ENCODE measurements at regions not wholly inside any gene's neighbourhood (a gene's known extent, or its start where the extent isn't known, plus 50 kb on each side); places are given as distances from the start of the nearest gene placed in this dataset.

DNA sequence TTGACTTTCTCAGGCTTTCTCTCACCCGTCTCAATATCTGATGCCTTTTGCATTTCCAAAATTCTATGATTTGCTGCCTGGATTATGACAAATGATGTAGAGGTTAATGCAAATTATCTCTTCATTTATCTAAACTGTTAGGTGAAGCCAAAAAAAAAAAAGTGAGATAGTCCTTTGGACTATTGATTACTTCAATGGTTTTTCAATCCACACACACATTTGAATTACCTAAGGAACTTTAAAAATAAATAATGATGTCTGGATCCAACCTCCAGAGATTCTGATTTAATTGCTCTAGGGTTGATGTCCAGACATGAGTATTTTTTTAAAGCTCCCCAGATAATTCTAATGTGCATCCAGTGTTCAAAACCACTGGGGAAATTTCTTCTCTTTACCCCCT, 379.4 kb downstream of the SPATA31D1 start:
- H3K4me3 ChIP-seq (ENCODE audit: low read depth, low read length) = no peak overlapping the region
- DNase-seq (ENCODE audit: low read depth) = no peak
- TF ChIP-seq, protein P1, sequence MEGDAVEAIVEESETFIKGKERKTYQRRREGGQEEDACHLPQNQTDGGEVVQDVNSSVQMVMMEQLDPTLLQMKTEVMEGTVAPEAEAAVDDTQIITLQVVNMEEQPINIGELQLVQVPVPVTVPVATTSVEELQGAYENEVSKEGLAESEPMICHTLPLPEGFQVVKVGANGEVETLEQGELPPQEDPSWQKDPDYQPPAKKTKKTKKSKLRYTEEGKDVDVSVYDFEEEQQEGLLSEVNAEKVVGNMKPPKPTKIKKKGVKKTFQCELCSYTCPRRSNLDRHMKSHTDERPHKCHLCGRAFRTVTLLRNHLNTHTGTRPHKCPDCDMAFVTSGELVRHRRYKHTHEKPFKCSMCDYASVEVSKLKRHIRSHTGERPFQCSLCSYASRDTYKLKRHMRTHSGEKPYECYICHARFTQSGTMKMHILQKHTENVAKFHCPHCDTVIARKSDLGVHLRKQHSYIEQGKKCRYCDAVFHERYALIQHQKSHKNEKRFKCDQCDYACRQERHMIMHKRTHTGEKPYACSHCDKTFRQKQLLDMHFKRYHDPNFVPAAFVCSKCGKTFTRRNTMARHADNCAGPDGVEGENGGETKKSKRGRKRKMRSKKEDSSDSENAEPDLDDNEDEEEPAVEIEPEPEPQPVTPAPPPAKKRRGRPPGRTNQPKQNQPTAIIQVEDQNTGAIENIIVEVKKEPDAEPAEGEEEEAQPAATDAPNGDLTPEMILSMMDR (IDR thresholded peaks at IDR 0.05; ENCODE audit: control insufficient read depth, extremely low read depth, insufficient read depth) = no peak

DNA sequence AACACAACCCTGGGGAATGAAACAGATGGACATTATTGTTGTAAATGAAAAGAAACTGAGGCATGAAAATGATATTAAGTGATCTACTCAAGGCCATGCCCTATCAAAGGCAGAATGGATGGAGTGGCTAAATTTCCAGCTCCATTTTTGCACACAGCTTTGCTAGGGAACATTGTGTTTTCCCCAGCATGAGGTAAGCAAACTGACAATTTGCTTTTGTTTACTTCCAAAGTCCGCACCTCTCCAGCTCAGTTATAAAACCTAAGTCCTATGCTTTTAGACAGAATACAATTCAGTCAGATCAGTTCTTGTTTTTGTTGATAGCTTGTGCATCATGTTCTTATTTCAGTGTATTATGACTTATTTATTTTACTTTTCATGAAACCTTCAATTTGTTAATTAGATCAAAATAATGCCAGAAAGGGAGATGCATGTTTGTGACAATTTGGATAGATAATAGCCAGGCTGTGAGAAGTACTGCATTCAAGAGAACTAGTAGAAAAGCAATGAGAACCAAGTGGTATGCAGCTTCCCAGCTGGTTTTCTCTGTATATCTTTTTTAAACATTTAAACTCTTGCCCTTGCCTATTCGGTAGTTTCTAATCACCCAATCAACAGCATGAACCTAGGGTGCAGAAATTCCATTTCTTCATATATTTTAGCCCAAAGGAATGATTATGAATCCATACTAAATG, 380.8 kb downstream of the SPATA31D1 start:
- TF ChIP-seq, protein P1 (IDR thresholded peaks at IDR 0.05; ENCODE audit: control insufficient read depth, extremely low read depth, insufficient read depth) = no peak
- no peak for DNase-seq (ENCODE audit: low read depth)
- H3K4me3 ChIP-seq (ENCODE audit: low read depth, low read length) = no peak overlapping the region

DNA sequence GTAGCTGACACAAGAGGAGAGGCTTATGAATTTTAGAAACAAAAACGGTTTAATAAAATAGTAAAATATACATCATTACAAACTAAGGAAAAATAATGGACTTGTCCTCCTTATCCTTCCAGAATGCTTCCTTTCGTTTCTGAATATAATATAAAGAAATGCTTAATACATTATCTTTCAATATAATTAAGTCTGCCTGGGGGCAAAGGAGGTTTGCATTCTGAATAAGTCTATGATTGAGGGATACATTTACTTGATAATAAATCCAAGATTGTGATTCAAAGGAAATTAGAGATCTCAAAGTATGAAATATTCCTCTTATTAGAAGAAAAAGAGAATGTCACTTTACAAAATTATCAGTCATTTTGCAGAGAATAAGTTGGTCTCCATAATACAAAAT, 386.5 kb downstream of the SPATA31D1 start:
- DNase-seq (ENCODE audit: low read depth) = no peak
- H3K4me3 ChIP-seq (ENCODE audit: low read depth, low read length) = no peak overlapping the region
- TF ChIP-seq, protein P1 (IDR thresholded peaks at IDR 0.05; ENCODE audit: control insufficient read depth, extremely low read depth, insufficient read depth) = no peak

DNA sequence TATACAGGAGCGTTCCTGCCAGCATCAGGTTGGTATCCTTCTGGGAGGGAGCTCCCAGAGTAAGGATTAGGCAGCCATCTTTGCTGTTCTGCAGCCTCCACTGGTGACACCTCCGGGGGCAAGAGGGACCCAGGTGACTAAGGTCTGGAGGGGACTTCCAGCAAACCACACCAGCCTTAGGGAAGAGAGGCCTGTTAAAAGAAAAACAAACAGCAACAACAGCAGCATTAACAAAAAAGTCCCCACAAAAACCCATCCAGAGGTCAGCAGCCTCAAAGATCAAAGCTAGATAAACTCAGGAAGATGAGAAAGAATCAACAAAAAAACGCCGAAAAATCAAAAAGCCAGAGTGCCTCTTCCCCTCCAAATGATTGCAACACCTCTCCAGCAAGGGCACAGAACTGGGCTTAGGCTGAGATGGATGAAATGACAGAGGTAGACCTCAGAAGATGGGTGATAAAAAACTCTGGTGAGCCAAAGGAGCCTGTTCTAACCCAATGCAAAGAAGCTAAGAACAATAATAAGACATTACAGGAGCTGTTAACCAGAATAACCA, 388.2 kb downstream of the SPATA31D1 start:
- H3K4me3 ChIP-seq (ENCODE audit: low read depth, low read length) = no peak overlapping the region
- no peak for DNase-seq (ENCODE audit: low read depth)
- TF ChIP-seq, protein P1 (IDR thresholded peaks at IDR 0.05; ENCODE audit: control insufficient read depth, extremely low read depth, insufficient read depth) = no peak

GRCh38 chr9:82382887-82383616, 394.5 kb downstream of the SPATA31D1 start:
- H3K4me3 ChIP-seq (ENCODE audit: low read depth, low read length) = no peak overlapping the region
- DNase-seq (ENCODE audit: low read depth) = no peak
- TF ChIP-seq, protein P1 (IDR thresholded peaks at IDR 0.05; ENCODE audit: control insufficient read depth, extremely low read depth, insufficient read depth) = no peak

- TF ChIP-seq, protein P1 (IDR thresholded peaks at IDR 0.05; ENCODE audit: control insufficient read depth, extremely low read depth, insufficient read depth) = no peak
- H3K4me3 ChIP-seq (ENCODE audit: low read depth, low read length) = no peak overlapping the region
- DNase-seq (ENCODE audit: low read depth) = no peak
These were observed 397.1 kb downstream of the SPATA31D1 start for GRCh38 chr9:82385633-82386032.
